A673 (cell line): ENCODE measurements at regions not wholly inside any gene's neighbourhood (a gene's known extent, or its start where the extent isn't known, plus 50 kb on each side); places are given as distances from the start of the nearest gene placed in this dataset.

Experiments used
- BruUV-seq: library from RNA; stranded (reverse); fragments of 400-500 nt; replicated peaks from 2 replicates; lab custom pipeline; 2021; lab: Mats Ljungman, UMichigan
- CTCF ChIA-PET: fragments of 300-600 bp; sonication (Branson Sonifier 250); formaldehyde crosslinking; loops from one replicate; lab custom pipeline; 2022; ENCODE audit warnings: antibody characterized with exemption; lab: Charles Lee
- POLR2A ChIA-PET: fragments of 300-600 bp; sonication (Branson Sonifier 250); formaldehyde crosslinking; loops from one replicate; lab custom pipeline; 2022; ENCODE audit warnings: antibody characterized with exemption; ENCODE audit not compliant: low non-redundant PET; lab: Charles Lee
- DNase-seq: peaks from one replicate; pipeline ENCODE4 v3.0.0-alpha.2; 2015; ENCODE audit warnings: low spot score
- H3K27ac ChIP-seq: fragments of 200-600 bp; sonication (generic); 2 replicates; pipeline ENCODE4 v1.5.1; 2016; ENCODE audit warnings: mixed run types, low read depth, mild to moderate bottlenecking, mixed read lengths, antibody characterized with exemption, low read length; ENCODE audit not compliant: poor library complexity, severe bottlenecking
- H3K27me3 ChIP-seq: fragments of 200-600 bp; sonication (generic); replicated peaks from 2 replicates; pipeline ENCODE4 v1.6.1; 2017; ENCODE audit warnings: mixed run types, low read depth, mild to moderate bottlenecking, mixed read lengths, antibody characterized with exemption, low read length; ENCODE audit not compliant: insufficient read depth, poor library complexity
- H3K36me3 ChIP-seq: fragments of 200-600 bp; sonication (generic); 2 replicates; pipeline ENCODE4 v1.6.1; 2016; ENCODE audit warnings: mixed run types, mild to moderate bottlenecking, mixed read lengths, antibody characterized with exemption, low read length; ENCODE audit not compliant: insufficient read depth, poor library complexity, severe bottlenecking
- H3K4me1 ChIP-seq: fragments of 200-600 bp; sonication (generic); 2 replicates; pipeline ENCODE4 v1.6.1; 2017; ENCODE audit warnings: mixed run types, mild to moderate bottlenecking, mixed read lengths, antibody characterized with exemption, low read length; ENCODE audit not compliant: insufficient read depth, poor library complexity, severe bottlenecking
- H3K4me3 ChIP-seq: fragments of 200-600 bp; sonication (generic); 2 replicates; pipeline ENCODE4 v1.5.1; 2016; ENCODE audit warnings: low read depth, mixed run types, mild to moderate bottlenecking, mixed read lengths, low read length; ENCODE audit not compliant: poor library complexity, severe bottlenecking
- H3K9me3 ChIP-seq: fragments of 200-600 bp; sonication (generic); 2 replicates; pipeline ENCODE4 v1.6.1; 2016; ENCODE audit warnings: mixed run types, low read depth, mild to moderate bottlenecking, mixed read lengths, antibody characterized with exemption, low read length; ENCODE audit not compliant: poor library complexity, severe bottlenecking
- CTCF ChIP-seq: fragments of 300-800, 200-600 bp; sonication (generic); conservative IDR thresholded peaks from 2 replicates; pipeline ENCODE4 v1.5.1; 2017; ENCODE audit warnings: low read depth, mild to moderate bottlenecking, antibody characterized with exemption, low read length, moderate library complexity, mixed read lengths
- EZH2 ChIP-seq: fragments of 200-600 bp; sonication (generic); IDR thresholded peaks from 2 replicates; pipeline ENCODE4 v1.6.1; 2017; ENCODE audit warnings: borderline replicate concordance, low read depth, mild to moderate bottlenecking, mixed read lengths, antibody characterized with exemption, low read length; ENCODE audit not compliant: poor library complexity, severe bottlenecking
- intact Hi-C: fragments of 100-400 bp; cut with micrococcal nuclease; formaldehyde crosslinking; loops from one replicate; pipeline ENCODE4 v1.10.0; 2022; ENCODE audit not compliant: unreplicated experiment

- POLR2A ChIA-PET, result no interaction called here
- Histone ChIP-seq H3K4me1 (no peaks in the 10 kb centered on the region), H3K36me3 (no peaks in the 10 kb centered on the region), H3K27me3 (no peaks in the 10 kb centered on the region), H3K9me3 (no peaks in the 10 kb centered on the region), H3K27ac (no peak overlapping the region), H3K4me3 (no peak overlapping the region)
- intact Hi-C loops, result no loop called here
- CTCF ChIA-PET, result no interaction called here
- no TSS peak for BruUV-seq
- no peak for TF ChIP-seq EZH2
- no peak for TF ChIP-seq CTCF
- no peak for DNase-seq
Measured at GRCh38 chr1:29395736-29396437, 159.6 kb downstream of the PTPRU start.

GRCh38 chr1:29394521-29395225 lies 158.4 kb downstream of the PTPRU start:
- no TSS peak for BruUV-seq
- Histone ChIP-seq H3K27ac (no peak overlapping the region), H3K27me3 (no peaks in the 10 kb centered on the region), H3K4me1 (no peaks in the 10 kb centered on the region), H3K36me3 (no peaks in the 10 kb centered on the region), H3K9me3 (no peaks in the 10 kb centered on the region), H3K4me3 (no peak overlapping the region)
- CTCF ChIA-PET, result no interaction called here
- POLR2A ChIA-PET, result no interaction called here
- DNase-seq, result no peak
- no peak for TF ChIP-seq EZH2
- TF ChIP-seq CTCF, result no peak
- intact Hi-C loops, result no loop called here

GRCh38 chr1:29393451-29393826 lies 157.1 kb downstream of the PTPRU start:
- no peak overlapping the region for H3K27ac ChIP-seq
- H3K9me3 ChIP-seq, result no peaks in the 10 kb centered on the region
- ChIA-PET POLR2A (no interaction called here), CTCF (no interaction called here)
- intact Hi-C loops, result no loop called here
- no peaks in the 10 kb centered on the region for H3K27me3 ChIP-seq
- no TSS peak for BruUV-seq
- H3K4me1 ChIP-seq, result no peaks in the 10 kb centered on the region
- H3K4me3 ChIP-seq, result no peak overlapping the region
- no peak for DNase-seq
- TF ChIP-seq EZH2, result no peak
- no peak for TF ChIP-seq CTCF
- H3K36me3 ChIP-seq, result no peaks in the 10 kb centered on the region
